Omental fat pad (tissue), 3 donors: ENCODE measurements at regions not wholly inside any gene's neighbourhood (a gene's known extent, or its start where the extent isn't known, plus 50 kb on each side); places are given as distances from the start of the nearest gene placed in this dataset.

ENCODE experiments used
- ATAC-seq: fragments of 150-250 bp; one replicate; pipeline ENCODE4 v1.9.1; 2016; ENCODE audit warnings: mild to moderate bottlenecking, moderate library complexity; ENCODE audit not compliant: low FRiP score
- DNase-seq: peaks from one replicate; pipeline ENCODE4 v3.0.0-alpha.2; 2019; ENCODE audit warnings: low spot score
- CTCF ChIP-seq, 3 donors: fragments of 450-650 bp; IDR thresholded peaks; one replicate each; pipeline ENCODE4 v1.5.1; 2016 to 2017; ENCODE audit warnings: antibody characterized with exemption in 3 of 3, mild to moderate bottlenecking in 3 of 3, moderate library complexity in 2 of 3

GRCh38 chr9:126030716-126031115 lies 283.5 kb downstream of the PBX3 start:
- no peak for TF ChIP-seq CTCF (IDR thresholded peaks at IDR 0.05)
- ATAC-seq (no peak), DNase-seq (no peak)

- no peak for DNase-seq
Observed at GRCh38 chr9:126031116-126031515, 283.9 kb downstream of the PBX3 start.

GRCh38 chr9:126032135-126032534 lies 285.0 kb downstream of the PBX3 start:
- no peak for ATAC-seq
- no peak for DNase-seq
- no peak for TF ChIP-seq CTCF (IDR thresholded peaks at IDR 0.05)

More at GRCh38 chr9:126031116-126031515, 283.9 kb downstream of the PBX3 start:
- no peak for TF ChIP-seq CTCF (IDR thresholded peaks at IDR 0.05)
- ATAC-seq: no peak

- ATAC-seq: no peak
Observed at GRCh38 chr9:126033318-126033717, 286.1 kb downstream of the PBX3 start.

GRCh38 chr9:126033956-126034355 lies 286.8 kb downstream of the PBX3 start:
- ATAC-seq: no peak
- no peak for DNase-seq
- TF ChIP-seq CTCF (IDR thresholded peaks at IDR 0.05): no peak

More at GRCh38 chr9:126033318-126033717, 286.1 kb downstream of the PBX3 start:
- no peak for DNase-seq
- no peak for TF ChIP-seq CTCF (IDR thresholded peaks at IDR 0.05)

- DNase-seq (no peak), ATAC-seq (no peak)
- no peak for TF ChIP-seq CTCF (IDR thresholded peaks at IDR 0.05)
Observed at GRCh38 chr9:126036881-126037291, 289.7 kb downstream of the PBX3 start.

GRCh38 chr9:126038790-126039189 lies 287.8 kb upstream of the MVB12B start:
- DNase-seq (no peak), ATAC-seq (no peak)
- no peak for TF ChIP-seq CTCF (IDR thresholded peaks at IDR 0.05)
